ENCODE measurements at regions not wholly inside any gene's neighbourhood (a gene's known extent, or its start where the extent isn't known, plus 50 kb on each side); places are given as distances from the start of the nearest gene placed in this dataset.

- Histone ChIP-seq H3K4me1 (peaks cover 0 to 33% (median 5%) of the 10 kb centered on the region in 4 donors), H3K36me3 (no peaks in the 10 kb centered on the region), H3K27me3 (no peaks in the 10 kb centered on the region), H3K27ac (peak overlapping the region in 1 of 4 donors; percentile 73), H3K4me3 (no peak overlapping the region), H3K9me3 (no peaks in the 10 kb centered on the region)
- 66 to 89% methylated on average over 1 of the region's 1 CpG for WGBS, 2 donors (ENCODE audit: low coverage in 1 of 2)
- no peak for TF ChIP-seq POLR2A (IDR thresholded peaks at IDR 0.05)
- TF ChIP-seq EP300 (IDR thresholded peaks at IDR 0.05; ENCODE audit: low read depth), result no peak
- TF ChIP-seq POLR2AphosphoS5 (IDR thresholded peaks at IDR 0.05), result no peak
- no peak for TF ChIP-seq CTCF (IDR thresholded peaks at IDR 0.05)
- in situ Hi-C loops (cut with MboI; ENCODE audit: low pct_ligation_motif_present in 1 of 4, low pct_unique_long_range_greater_than_20kb in 1 of 4, low sequenced_read_pairs in 3 of 4) (no loop called here), intact Hi-C loops (cut with DNase I; ENCODE audit: low total_unique reads) (no loop called here)
- DNase-seq, result no peak
Measured at GRCh38 chr6:134378426-134378825, 60.5 kb upstream of the SGK1 start.

GRCh38 chr6:134376785-134377184 is 58.9 kb upstream of the SGK1 start:
- intact Hi-C loops (cut with DNase I; ENCODE audit: low total_unique reads) (no loop called here), in situ Hi-C loops (cut with MboI; ENCODE audit: low pct_ligation_motif_present in 1 of 4, low pct_unique_long_range_greater_than_20kb in 1 of 4, low sequenced_read_pairs in 3 of 4) (no loop called here)
- Histone ChIP-seq H3K4me3 (no peak overlapping the region), H3K4me1 (peaks cover 3 to 47% (median 13%) of the 10 kb centered on the region in 4 donors), H3K36me3 (no peaks in the 10 kb centered on the region), H3K27me3 (no peaks in the 10 kb centered on the region), H3K9me3 (no peaks in the 10 kb centered on the region), H3K27ac (no peak overlapping the region)
- TF ChIP-seq CTCF (IDR thresholded peaks at IDR 0.05) (no peak), POLR2A (IDR thresholded peaks at IDR 0.05) (no peak), POLR2AphosphoS5 (IDR thresholded peaks at IDR 0.05) (no peak), EP300 (IDR thresholded peaks at IDR 0.05; ENCODE audit: low read depth) (no peak)
- DNase-seq, result no peak
- WGBS, 2 donors (ENCODE audit: low coverage in 1 of 2), result 89 to 90% methylated on average over 1 to 3 of the region's 3 CpGs

GRCh38 chr6:134375220-134375580 is 57.3 kb upstream of the SGK1 start:
- H3K27ac ChIP-seq, result no peak overlapping the region
- H3K9me3 ChIP-seq, result no peaks in the 10 kb centered on the region
- in situ Hi-C loops (cut with MboI; ENCODE audit: low pct_ligation_motif_present in 1 of 4, low pct_unique_long_range_greater_than_20kb in 1 of 4, low sequenced_read_pairs in 3 of 4), result no loop called here
- no peak overlapping the region for H3K4me3 ChIP-seq
- DNase-seq, result no peak
- H3K36me3 ChIP-seq, result no peaks in the 10 kb centered on the region
- intact Hi-C loops (cut with DNase I; ENCODE audit: low total_unique reads), result no loop called here
- 66 to 92% methylated on average over 4 of the region's 4 CpGs for WGBS, 2 donors (ENCODE audit: low coverage in 1 of 2)
- no peaks in the 10 kb centered on the region for H3K27me3 ChIP-seq
- no peak for TF ChIP-seq POLR2A (IDR thresholded peaks at IDR 0.05)
- TF ChIP-seq EP300 (IDR thresholded peaks at IDR 0.05; ENCODE audit: low read depth), result no peak
- TF ChIP-seq CTCF (IDR thresholded peaks at IDR 0.05), result no peak
- TF ChIP-seq POLR2AphosphoS5 (IDR thresholded peaks at IDR 0.05), result no peak
- H3K4me1 ChIP-seq, result peaks cover 3 to 34% (median 12%) of the 10 kb centered on the region in 4 donors

GRCh38 chr6:134374491-134375219 is 56.7 kb upstream of the SGK1 start:
- Histone ChIP-seq H3K4me3 (no peak overlapping the region), H3K27ac (no peak overlapping the region), H3K27me3 (no peaks in the 10 kb centered on the region), H3K4me1 (peaks cover 3 to 30% (median 10%) of the 10 kb centered on the region in 4 donors), H3K36me3 (no peaks in the 10 kb centered on the region), H3K9me3 (no peaks in the 10 kb centered on the region)
- intact Hi-C loops (cut with DNase I; ENCODE audit: low total_unique reads), result no loop called here
- no peak for DNase-seq
- 78 to 91% methylated on average over 1 to 4 of the region's 4 CpGs for WGBS, 2 donors (ENCODE audit: low coverage in 1 of 2)
- TF ChIP-seq POLR2A (IDR thresholded peaks at IDR 0.05) (no peak), CTCF (IDR thresholded peaks at IDR 0.05) (no peak), POLR2AphosphoS5 (IDR thresholded peaks at IDR 0.05) (no peak), EP300 (IDR thresholded peaks at IDR 0.05; ENCODE audit: low read depth) (no peak)
- in situ Hi-C loops (cut with MboI; ENCODE audit: low pct_ligation_motif_present in 1 of 4, low pct_unique_long_range_greater_than_20kb in 1 of 4, low sequenced_read_pairs in 3 of 4), result no loop called here

All from transverse colon (tissue), 4 donors.